ENCODE measurements at regions not wholly inside any gene's neighbourhood (a gene's known extent, or its start where the extent isn't known, plus 50 kb on each side); places are given as distances from the start of the nearest gene placed in this dataset.

- no peak for TF ChIP-seq REST (IDR thresholded peaks at IDR 0.05; ENCODE audit: insufficient replicate concordance, low read depth)
- no peak for TF ChIP-seq GABPA (IDR thresholded peaks at IDR 0.05; ENCODE audit: low read depth)
Observed at GRCh38 chr10:33657913-33658312, 323.4 kb upstream of the NRP1 start.

All from HL-60 (cell line).